H9 (cell line): ENCODE measurements at regions not wholly inside any gene's neighbourhood (a gene's known extent, or its start where the extent isn't known, plus 50 kb on each side); places are given as distances from the start of the nearest gene placed in this dataset.

Experiments used
- DNase-seq: peaks from one replicate; pipeline ENCODE4 v3.0.0-alpha.2; 2017
- H2AFZ ChIP-seq: one replicate; pipeline ENCODE4 v1.6.1; 2013; ENCODE audit warnings: mild to moderate bottlenecking, low read length, control low read depth, moderate library complexity
- H2AK5ac ChIP-seq: 2 replicates; pipeline ENCODE4 v1.6.1; 2013; ENCODE audit warnings: low read length, control low read depth, mixed read lengths; ENCODE audit not compliant: insufficient read length
- H2BK120ac ChIP-seq: one replicate; pipeline ENCODE4 v1.6.1; 2013; ENCODE audit warnings: low read depth, mild to moderate bottlenecking, low read length, control low read depth, inconsistent platforms; ENCODE audit not compliant: poor library complexity, severe bottlenecking
- H2BK12ac ChIP-seq: 2 replicates; pipeline ENCODE4 v1.6.1; 2013; ENCODE audit warnings: low read length, control low read depth, mixed read lengths, low read depth; ENCODE audit not compliant: insufficient read length
- H2BK15ac ChIP-seq: 2 replicates; pipeline ENCODE4 v1.6.1; 2013; ENCODE audit warnings: low read depth, low read length, control low read depth
- H2BK20ac ChIP-seq: one replicate; pipeline ENCODE4 v1.6.1; 2013; ENCODE audit warnings: low read depth, mild to moderate bottlenecking, low read length, control low read depth, inconsistent platforms; ENCODE audit not compliant: poor library complexity, severe bottlenecking
- H2BK5ac ChIP-seq: 2 replicates; pipeline ENCODE4 v1.6.1; 2013; ENCODE audit warnings: low read length, control low read depth, mixed read lengths; ENCODE audit not compliant: insufficient read length
- H3K14ac ChIP-seq: 2 replicates; pipeline ENCODE4 v1.6.1; 2013; ENCODE audit warnings: low read length, control low read depth; ENCODE audit not compliant: insufficient read depth
- H3K18ac ChIP-seq: 2 replicates; pipeline ENCODE4 v1.6.1; 2013; ENCODE audit warnings: low read depth, mild to moderate bottlenecking, mixed read lengths, low read length, control low read depth; ENCODE audit not compliant: insufficient read length
- H3K23ac ChIP-seq: 2 replicates; pipeline ENCODE4 v1.6.1; 2013; ENCODE audit warnings: low read length, control low read depth, mixed read lengths, low read depth; ENCODE audit not compliant: insufficient read length
- H3K23me2 ChIP-seq: 2 replicates; pipeline ENCODE4 v1.6.1; 2013; ENCODE audit warnings: low read depth, mild to moderate bottlenecking, mixed read lengths, low read length, control low read depth; ENCODE audit not compliant: insufficient read length, poor library complexity, severe bottlenecking
- H3K27ac ChIP-seq: 2 replicates; pipeline ENCODE4 v1.5.1; 2013; ENCODE audit warnings: low read length, control low read depth, mixed read lengths, low read depth; ENCODE audit not compliant: insufficient read length
- H3K27me3 ChIP-seq: 2 replicates; pipeline ENCODE4 v1.6.1; 2013; ENCODE audit warnings: low read length, control low read depth, inconsistent platforms; ENCODE audit not compliant: insufficient read depth
- H3K4ac ChIP-seq: 2 replicates; pipeline ENCODE4 v1.6.1; 2013; ENCODE audit warnings: low read depth, mild to moderate bottlenecking, control low read depth, inconsistent platforms, low read length, moderate library complexity
- H3K4me1 ChIP-seq: 2 replicates; pipeline ENCODE4 v1.6.1; 2013; ENCODE audit warnings: low read length, control low read depth, inconsistent platforms; ENCODE audit not compliant: insufficient read depth
- H3K4me2 ChIP-seq: 2 replicates; pipeline ENCODE4 v1.6.1; 2013; ENCODE audit warnings: low read length, control low read depth, mixed read lengths; ENCODE audit not compliant: insufficient read length, insufficient read depth
- H3K56ac ChIP-seq: 2 replicates; pipeline ENCODE4 v1.6.1; 2013; ENCODE audit warnings: low read depth, mild to moderate bottlenecking, mixed read lengths, low read length, control low read depth; ENCODE audit not compliant: insufficient read length
- H3K79me1 ChIP-seq: 2 replicates; pipeline ENCODE4 v1.6.1; 2013; ENCODE audit warnings: low read depth, mild to moderate bottlenecking, moderate library complexity, low read length, control low read depth, inconsistent platforms; ENCODE audit not compliant: insufficient read depth, poor library complexity, severe bottlenecking
- H3K79me2 ChIP-seq: 2 replicates; pipeline ENCODE4 v1.6.1; 2013; ENCODE audit warnings: low read length, control low read depth, inconsistent platforms; ENCODE audit not compliant: insufficient read depth
- H3K9ac ChIP-seq: 2 replicates; pipeline ENCODE4 v1.6.1; 2013; ENCODE audit warnings: low read length, control low read depth, mixed read lengths; ENCODE audit not compliant: insufficient read length; ENCODE audit errors: extremely low read depth
- H3K9me3 ChIP-seq: one replicate; pipeline ENCODE4 v1.6.1; 2013; ENCODE audit warnings: low read depth, low read length, inconsistent platforms; ENCODE audit not compliant: control insufficient read depth
- H3T11ph ChIP-seq: one replicate; pipeline ENCODE4 v1.6.1; 2013; ENCODE audit warnings: mild to moderate bottlenecking, low read length, control low read depth, inconsistent platforms
- H4K20me1 ChIP-seq: one replicate; pipeline ENCODE4 v1.6.1; 2013; ENCODE audit not compliant: control insufficient read depth, insufficient read length, insufficient read depth
- H4K5ac ChIP-seq: 2 replicates; pipeline ENCODE4 v1.6.1; 2013; ENCODE audit warnings: low read depth, mild to moderate bottlenecking, mixed read lengths, low read length, control low read depth; ENCODE audit not compliant: insufficient read length
- H4K8ac ChIP-seq: replicated peaks from 2 replicates; pipeline ENCODE4 v1.6.1; 2013; ENCODE audit warnings: low read length, control low read depth, mixed read lengths, low read depth; ENCODE audit not compliant: insufficient read length
- H4K91ac ChIP-seq: 2 replicates; pipeline ENCODE4 v1.6.1; 2013; ENCODE audit warnings: low read depth, mild to moderate bottlenecking, moderate library complexity, mixed read lengths, low read length, control low read depth; ENCODE audit not compliant: insufficient read length
- H3K27ac Mint-ChIP-seq, 3 experiments: 2 replicates in 2 of 3; 3 replicates in 1 of 3; pipeline ENCODE4 v1.8.0; 2020 to 2021; ENCODE audit warnings: mixed read lengths in 3 of 3, mild to moderate bottlenecking in 1 of 3, moderate library complexity in 1 of 3
- H3K27me3 Mint-ChIP-seq: 2 replicates; pipeline ENCODE4 v1.8.0; 2021; ENCODE audit warnings: low read depth, mild to moderate bottlenecking, moderate library complexity, mixed read lengths
- H3K36me3 Mint-ChIP-seq, 3 experiments: 2 replicates in 2 of 3; 3 replicates in 1 of 3; pipeline ENCODE4 v1.8.0; 2020 to 2021; ENCODE audit warnings: low read depth in 3 of 3, mixed read lengths in 3 of 3; ENCODE audit not compliant: insufficient read depth in 1 of 3
- H3K4me1 Mint-ChIP-seq, 2 experiments: 2 replicates each; pipeline ENCODE4 v1.8.0; 2020; ENCODE audit warnings: mixed read lengths in 2 of 2
- H3K4me3 Mint-ChIP-seq, 2 experiments: 2 replicates in 1 of 2; 3 replicates in 1 of 2; pipeline ENCODE4 v1.8.0; 2020 to 2021; ENCODE audit warnings: mild to moderate bottlenecking in 2 of 2, mixed read lengths in 2 of 2, moderate library complexity in 1 of 2
- H3K9me3 Mint-ChIP-seq, 2 experiments: 2 replicates in 1 of 2; 3 replicates in 1 of 2; pipeline ENCODE4 v1.8.0; 2020; ENCODE audit warnings: mild to moderate bottlenecking in 2 of 2, mixed read lengths in 2 of 2, moderate library complexity in 1 of 2
- WGBS: extraction: QIAGEN DNeasy Blood & Tissue Kit; methylation state at CpG from one replicate; pipeline ENCODE4 v1.1.7; 2013; ENCODE audit warnings: missing lambda C conversion rate, low lambda C conversion rate, mixed read lengths; ENCODE audit not compliant: insufficient read length; ENCODE audit errors: extremely low coverage; 5-methylcytosine and 5-hydroxymethylcytosine counted together
- TF ChIP-seq, protein P1 (sequence below): fragments of 200-600 bp; sonication (generic); conservative IDR thresholded peaks from 3 replicates; pipeline ENCODE4 v1.8.0; 2021; ENCODE audit warnings: antibody characterized with exemption, mild to moderate bottlenecking

DNA sequence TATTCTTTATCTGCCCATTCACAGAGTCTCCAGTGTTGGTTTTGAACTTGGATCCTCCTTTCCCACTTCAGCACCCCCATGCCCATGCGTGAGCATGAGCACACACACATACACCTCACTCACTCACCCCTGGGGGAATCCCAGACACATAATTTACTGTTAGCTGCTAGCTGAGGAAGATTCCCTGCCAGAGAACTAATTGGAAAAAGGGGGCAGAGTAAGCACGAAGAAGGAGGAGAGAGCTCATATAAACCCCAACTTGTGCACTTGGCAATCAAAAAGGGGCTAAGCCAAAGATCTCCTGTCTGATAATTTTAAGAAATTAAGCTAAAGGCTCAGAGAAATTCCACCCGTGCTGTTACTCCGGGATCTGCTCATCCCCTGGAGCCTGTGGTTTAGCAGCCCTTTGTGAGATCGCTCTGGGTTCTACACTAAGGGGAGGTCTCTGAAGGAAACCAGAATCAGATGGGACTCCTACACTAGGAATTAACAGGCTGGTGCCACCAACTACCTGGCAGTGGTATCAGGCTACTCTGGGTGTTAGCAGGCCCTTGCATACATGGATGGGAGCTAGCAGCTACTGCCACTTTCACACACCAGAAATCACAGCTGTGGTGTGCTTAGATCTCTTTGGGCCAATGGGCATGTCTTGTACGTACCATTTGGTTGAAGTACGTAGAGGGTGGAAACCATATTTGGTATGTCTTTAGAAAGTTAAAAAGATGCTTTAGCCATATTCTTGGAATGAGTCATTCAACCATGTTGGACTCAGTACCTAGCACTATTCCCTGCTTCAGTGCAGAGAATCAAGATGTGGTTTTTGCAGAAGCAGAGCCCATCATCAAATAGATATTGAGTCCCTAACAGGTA is 95.6 kb upstream of the SLC14A2 start:
- H3K9ac ChIP-seq: no peak overlapping the region
- no peaks in the 10 kb centered on the region for H3K79me1 ChIP-seq
- peaks cover 6 to 8% of the 10 kb centered on the region in 2 experiments for H3K4me1 Mint-ChIP-seq
- no peak overlapping the region for H4K5ac ChIP-seq
- H3K27me3 ChIP-seq: no peaks in the 10 kb centered on the region
- H3K23me2 ChIP-seq: no peaks in the 10 kb centered on the region
- DNase-seq: no peak
- TF ChIP-seq, protein P1, sequence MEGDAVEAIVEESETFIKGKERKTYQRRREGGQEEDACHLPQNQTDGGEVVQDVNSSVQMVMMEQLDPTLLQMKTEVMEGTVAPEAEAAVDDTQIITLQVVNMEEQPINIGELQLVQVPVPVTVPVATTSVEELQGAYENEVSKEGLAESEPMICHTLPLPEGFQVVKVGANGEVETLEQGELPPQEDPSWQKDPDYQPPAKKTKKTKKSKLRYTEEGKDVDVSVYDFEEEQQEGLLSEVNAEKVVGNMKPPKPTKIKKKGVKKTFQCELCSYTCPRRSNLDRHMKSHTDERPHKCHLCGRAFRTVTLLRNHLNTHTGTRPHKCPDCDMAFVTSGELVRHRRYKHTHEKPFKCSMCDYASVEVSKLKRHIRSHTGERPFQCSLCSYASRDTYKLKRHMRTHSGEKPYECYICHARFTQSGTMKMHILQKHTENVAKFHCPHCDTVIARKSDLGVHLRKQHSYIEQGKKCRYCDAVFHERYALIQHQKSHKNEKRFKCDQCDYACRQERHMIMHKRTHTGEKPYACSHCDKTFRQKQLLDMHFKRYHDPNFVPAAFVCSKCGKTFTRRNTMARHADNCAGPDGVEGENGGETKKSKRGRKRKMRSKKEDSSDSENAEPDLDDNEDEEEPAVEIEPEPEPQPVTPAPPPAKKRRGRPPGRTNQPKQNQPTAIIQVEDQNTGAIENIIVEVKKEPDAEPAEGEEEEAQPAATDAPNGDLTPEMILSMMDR: no peak
- no peak overlapping the region for H2BK12ac ChIP-seq
- H3K27ac ChIP-seq: no peak overlapping the region
- H3K4me3 Mint-ChIP-seq: no peak overlapping the region
- no peaks in the 10 kb centered on the region; the same call in 1 of the 2 replicates for H3K27me3 Mint-ChIP-seq
- no peak overlapping the region for H3K23ac ChIP-seq
- no peaks in the 10 kb centered on the region for H3K9me3 ChIP-seq
- no peak overlapping the region for H3K14ac ChIP-seq
- H3K4me1 ChIP-seq: no peaks in the 10 kb centered on the region; the same call in 1 of the 2 replicates
- H2BK20ac ChIP-seq: no peak overlapping the region
- H3K9me3 Mint-ChIP-seq: no peaks in the 10 kb centered on the region
- H3K27ac Mint-ChIP-seq: no peak overlapping the region
- H2BK15ac ChIP-seq: no peak overlapping the region
- no peaks in the 10 kb centered on the region for H3K79me2 ChIP-seq
- H3K36me3 Mint-ChIP-seq: no peaks in the 10 kb centered on the region
- no peak overlapping the region for H3K18ac ChIP-seq
- H4K8ac ChIP-seq: no peak overlapping the region
- no peak overlapping the region for H2BK120ac ChIP-seq
- H3K56ac ChIP-seq: no peak overlapping the region
- H2AK5ac ChIP-seq: no peak overlapping the region
- no peak overlapping the region for H2AFZ ChIP-seq
- H3K4me2 ChIP-seq: no peak overlapping the region
- no peak overlapping the region for H2BK5ac ChIP-seq
- H3T11ph ChIP-seq: no peak overlapping the region
- no peaks in the 10 kb centered on the region for H4K20me1 ChIP-seq
- no CpG with 5 or more reads among the region's 7 CpGs for WGBS
- H3K4ac ChIP-seq: no peak overlapping the region
- no peak overlapping the region for H4K91ac ChIP-seq
